ENCODE measurements at regions not wholly inside any gene's neighbourhood (a gene's known extent, or its start where the extent isn't known, plus 50 kb on each side); places are given as distances from the start of the nearest gene placed in this dataset.

DNA sequence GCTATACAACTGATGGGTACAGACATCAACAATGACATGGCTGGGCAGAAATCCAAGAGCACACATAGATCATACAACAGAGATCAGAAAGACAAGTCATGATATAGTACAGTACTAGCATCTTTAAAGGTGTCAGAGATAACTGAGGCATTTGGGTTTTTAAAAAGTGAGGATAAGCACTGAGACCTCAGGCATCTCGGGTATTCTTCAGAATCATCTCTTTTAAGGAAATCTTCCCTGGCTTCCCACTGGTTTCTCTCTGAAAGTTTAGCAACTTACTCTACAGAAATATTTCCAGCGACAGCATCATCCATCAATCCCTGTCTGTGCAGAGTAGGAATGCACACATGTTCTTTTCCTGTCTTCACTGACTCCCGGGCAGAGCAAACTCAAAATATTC lies 93.2 kb upstream of the PARP11 start:
- Mint-ChIP-seq H3K36me3 (ENCODE audit: low read depth) (no peaks in the 10 kb centered on the region), H3K27ac (no peak overlapping the region), H3K27me3 (no peaks in the 10 kb centered on the region), H3K4me3 (no peak overlapping the region), H3K9me3 (no peaks in the 10 kb centered on the region), H3K4me1 (ENCODE audit: low read depth) (peaks cover 33% of the 10 kb centered on the region)
- no peaks in the 10 kb centered on the region for H3K9me3 ChIP-seq (ENCODE audit: control insufficient read depth in 1 of 2, insufficient read depth in 1 of 2, low read length in 2 of 2)
- H3K4me1 ChIP-seq (ENCODE audit: insufficient read depth, low read length): peaks cover 24% of the 10 kb centered on the region
- DNase-seq (no peak), ATAC-seq (ENCODE audit: poor library complexity) (no peak)
- ChIA-PET POLR2A (no interaction called here), CTCF (no interaction called here)
- TF ChIP-seq, protein P1, sequence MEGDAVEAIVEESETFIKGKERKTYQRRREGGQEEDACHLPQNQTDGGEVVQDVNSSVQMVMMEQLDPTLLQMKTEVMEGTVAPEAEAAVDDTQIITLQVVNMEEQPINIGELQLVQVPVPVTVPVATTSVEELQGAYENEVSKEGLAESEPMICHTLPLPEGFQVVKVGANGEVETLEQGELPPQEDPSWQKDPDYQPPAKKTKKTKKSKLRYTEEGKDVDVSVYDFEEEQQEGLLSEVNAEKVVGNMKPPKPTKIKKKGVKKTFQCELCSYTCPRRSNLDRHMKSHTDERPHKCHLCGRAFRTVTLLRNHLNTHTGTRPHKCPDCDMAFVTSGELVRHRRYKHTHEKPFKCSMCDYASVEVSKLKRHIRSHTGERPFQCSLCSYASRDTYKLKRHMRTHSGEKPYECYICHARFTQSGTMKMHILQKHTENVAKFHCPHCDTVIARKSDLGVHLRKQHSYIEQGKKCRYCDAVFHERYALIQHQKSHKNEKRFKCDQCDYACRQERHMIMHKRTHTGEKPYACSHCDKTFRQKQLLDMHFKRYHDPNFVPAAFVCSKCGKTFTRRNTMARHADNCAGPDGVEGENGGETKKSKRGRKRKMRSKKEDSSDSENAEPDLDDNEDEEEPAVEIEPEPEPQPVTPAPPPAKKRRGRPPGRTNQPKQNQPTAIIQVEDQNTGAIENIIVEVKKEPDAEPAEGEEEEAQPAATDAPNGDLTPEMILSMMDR (IDR thresholded peaks at IDR 0.05): no peak
- intact Hi-C loops (cut with DNase I, micrococcal nuclease): loop anchor here (1.0 to 10.0 kb wide), 3 partner anchors 81 to 308 kb away; partner anchors contain the start of genes CCND2 (in 2 of the 2) and CRACR2A (in 1 of the 2)
- no peak overlapping the region for H3K4me3 ChIP-seq (ENCODE audit: low read length)
- H3K27ac ChIP-seq (ENCODE audit: low read depth in 1 of 2, low read length in 2 of 2): no peak overlapping the region
- no peaks in the 10 kb centered on the region for H3K27me3 ChIP-seq (ENCODE audit: control insufficient read depth in 1 of 2, insufficient read depth in 2 of 2, low read length in 2 of 2)
- H3K36me3 ChIP-seq (ENCODE audit: insufficient read depth, low read length): no peaks in the 10 kb centered on the region

DNA sequence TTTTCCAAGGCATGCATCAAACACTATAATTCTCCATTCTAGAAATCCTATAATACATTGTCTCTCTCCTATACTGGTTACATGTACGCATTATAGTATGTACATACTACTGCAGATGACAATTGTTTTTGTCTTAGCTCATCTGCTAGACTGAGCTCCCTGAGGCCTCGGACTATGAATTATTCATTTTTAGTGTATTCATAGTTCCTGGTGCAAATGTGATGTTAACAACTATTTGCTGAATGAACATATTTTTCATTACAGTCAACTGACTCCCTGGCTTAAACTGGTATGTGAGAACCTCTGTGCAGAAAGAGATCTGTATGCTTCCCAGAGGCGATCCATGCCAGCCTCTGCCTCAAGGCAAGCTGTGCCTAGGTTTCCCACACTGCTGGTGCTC lies 91.8 kb upstream of the PARP11 start:
- no peaks in the 10 kb centered on the region for H3K36me3 ChIP-seq (ENCODE audit: insufficient read depth, low read length)
- POLR2A ChIA-PET: interaction anchor here (4.5 kb wide), 1 partner anchor 80 kb away, joined by 77 read pairs; no protein-coding TSS in a partner anchor
- H3K27ac Mint-ChIP-seq: peak overlapping the region; percentile 66
- H3K4me3 Mint-ChIP-seq: no peak overlapping the region
- H3K36me3 Mint-ChIP-seq (ENCODE audit: low read depth): no peaks in the 10 kb centered on the region
- CTCF ChIA-PET: interaction anchor here (4.1 kb wide), 1 partner anchor 80 kb away, joined by 57 read pairs; no protein-coding TSS in a partner anchor
- peaks cover 33% of the 10 kb centered on the region for H3K4me1 Mint-ChIP-seq (ENCODE audit: low read depth)
- H3K9me3 Mint-ChIP-seq: no peaks in the 10 kb centered on the region
- no peak overlapping the region for H3K27ac ChIP-seq (ENCODE audit: low read depth in 1 of 2, low read length in 2 of 2)
- no peak for ATAC-seq (ENCODE audit: poor library complexity)
- TF ChIP-seq, protein P1 (IDR thresholded peaks at IDR 0.05): no peak
- H3K27me3 Mint-ChIP-seq: no peaks in the 10 kb centered on the region
- no peak for DNase-seq
- H3K4me1 ChIP-seq (ENCODE audit: insufficient read depth, low read length): peaks cover 24% of the 10 kb centered on the region
- intact Hi-C loops (cut with DNase I, micrococcal nuclease): loop anchor here (10.0 kb wide), 2 partner anchors 210 to 310 kb away; partner anchors contain the start of genes CCND2 (in 2 of the 2) and CRACR2A (in 1 of the 2)
- H3K27me3 ChIP-seq (ENCODE audit: control insufficient read depth in 1 of 2, insufficient read depth in 2 of 2, low read length in 2 of 2): no peaks in the 10 kb centered on the region
- H3K9me3 ChIP-seq (ENCODE audit: control insufficient read depth in 1 of 2, insufficient read depth in 1 of 2, low read length in 2 of 2): no peaks in the 10 kb centered on the region
- no peak overlapping the region for H3K4me3 ChIP-seq (ENCODE audit: low read length)

DNA sequence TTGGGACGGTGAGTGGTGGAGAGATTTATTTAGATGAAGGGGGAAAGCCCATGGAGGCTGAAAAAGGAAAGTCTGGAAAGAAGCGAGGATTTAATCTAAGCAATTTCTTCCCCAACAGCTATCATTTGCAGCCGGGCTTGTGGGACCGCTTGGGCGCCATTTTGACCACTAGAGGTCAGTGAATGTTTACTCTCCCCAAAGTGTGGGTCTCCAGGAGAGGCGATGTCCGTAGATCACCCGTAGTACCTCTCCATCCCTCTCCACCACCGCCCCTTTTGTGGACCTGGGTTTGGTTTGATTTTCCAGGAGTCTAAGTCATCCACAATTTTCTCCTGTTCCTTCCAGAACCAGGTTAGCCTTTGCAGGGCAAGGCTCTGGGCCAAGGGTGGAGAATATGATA lies 91.2 kb upstream of the PARP11 start:
- H3K36me3 Mint-ChIP-seq (ENCODE audit: low read depth): no peaks in the 10 kb centered on the region
- no peaks in the 10 kb centered on the region for H3K27me3 ChIP-seq (ENCODE audit: control insufficient read depth in 1 of 2, insufficient read depth in 2 of 2, low read length in 2 of 2)
- intact Hi-C loops (cut with DNase I, micrococcal nuclease): loop anchor here (10.0 kb wide), 2 partner anchors 210 to 310 kb away; partner anchors contain the start of genes CCND2 (in 2 of the 2) and CRACR2A (in 1 of the 2)
- no peaks in the 10 kb centered on the region for H3K27me3 Mint-ChIP-seq
- H3K27ac ChIP-seq (ENCODE audit: low read depth in 1 of 2, low read length in 2 of 2): no peak overlapping the region
- no peaks in the 10 kb centered on the region for H3K9me3 ChIP-seq (ENCODE audit: control insufficient read depth in 1 of 2, insufficient read depth in 1 of 2, low read length in 2 of 2)
- H3K36me3 ChIP-seq (ENCODE audit: insufficient read depth, low read length): no peaks in the 10 kb centered on the region
- DNase-seq (no peak), ATAC-seq (ENCODE audit: poor library complexity) (no peak)
- H3K27ac Mint-ChIP-seq: peak overlapping the region; percentile 66
- H3K4me3 ChIP-seq (ENCODE audit: low read length): no peak overlapping the region
- H3K9me3 Mint-ChIP-seq: no peaks in the 10 kb centered on the region
- H3K4me1 ChIP-seq (ENCODE audit: insufficient read depth, low read length): peaks cover 24% of the 10 kb centered on the region
- CTCF ChIA-PET: interaction anchor here (3.4 to 4.1 kb wide), 2 partner anchors 79 to 312 kb away, joined by 28 to 57 read pairs; no protein-coding TSS in a partner anchor
- TF ChIP-seq, protein P1 (IDR thresholded peaks at IDR 0.05): no peak
- H3K4me1 Mint-ChIP-seq (ENCODE audit: low read depth): peaks cover 33% of the 10 kb centered on the region
- POLR2A ChIA-PET: interaction anchor here (1.8 to 5.4 kb wide), 3 partner anchors 15 to 307 kb away, joined by 13 to 86 read pairs (median 77); no protein-coding TSS in a partner anchor
- no peak overlapping the region for H3K4me3 Mint-ChIP-seq
